Stimulated activated naive CD8-positive, alpha-beta T cell treated with anti-CD3 and anti-CD28 coated beads, Interleukin-15, Interleukin-2, amounts not matched to agents 100 ng/mL and 50 ng/mL, for 24 hours (primary cell): ENCODE measurements at regions not wholly inside any gene's neighbourhood (a gene's known extent, or its start where the extent isn't known, plus 50 kb on each side); places are given as distances from the start of the nearest gene placed in this dataset.

Experiments
- H3K27ac Mint-ChIP-seq: one replicate; pipeline ENCODE4 v1.8.0; 2021; ENCODE audit warnings: mild to moderate bottlenecking, mixed read lengths
- H3K27me3 Mint-ChIP-seq: one replicate; pipeline ENCODE4 v1.8.0; 2021; ENCODE audit warnings: mixed read lengths
- H3K36me3 Mint-ChIP-seq: one replicate; pipeline ENCODE4 v1.8.0; 2021; ENCODE audit warnings: low read depth, mixed read lengths
- H3K4me1 Mint-ChIP-seq: one replicate; pipeline ENCODE4 v1.8.0; 2021; ENCODE audit warnings: low read depth, mixed read lengths
- H3K4me3 Mint-ChIP-seq: one replicate; pipeline ENCODE4 v1.8.0; 2021; ENCODE audit warnings: mild to moderate bottlenecking, mixed read lengths
- H3K9me3 Mint-ChIP-seq: one replicate; pipeline ENCODE4 v1.8.0; 2021; ENCODE audit warnings: mixed read lengths

GRCh38 chr10:130387936-130388580 is 251.9 kb downstream of the GLRX3 start:
- peaks cover 31% of the 10 kb centered on the region for H3K9me3 Mint-ChIP-seq
- H3K36me3 Mint-ChIP-seq: no peaks in the 10 kb centered on the region
- H3K4me1 Mint-ChIP-seq: no peaks in the 10 kb centered on the region
- H3K4me3 Mint-ChIP-seq: no peak overlapping the region
- no peaks in the 10 kb centered on the region for H3K27me3 Mint-ChIP-seq
- H3K27ac Mint-ChIP-seq: no peak overlapping the region

- Mint-ChIP-seq H3K27ac (no peak overlapping the region), H3K27me3 (no peaks in the 10 kb centered on the region), H3K4me3 (no peak overlapping the region), H3K36me3 (no peaks in the 10 kb centered on the region), H3K9me3 (peaks cover 31% of the 10 kb centered on the region), H3K4me1 (no peaks in the 10 kb centered on the region)
Measured at GRCh38 chr10:130388746-130389145, 252.6 kb downstream of the GLRX3 start.

- H3K36me3 Mint-ChIP-seq: no peaks in the 10 kb centered on the region
- peaks cover 23% of the 10 kb centered on the region for H3K9me3 Mint-ChIP-seq
- H3K4me1 Mint-ChIP-seq: no peaks in the 10 kb centered on the region
Measured at GRCh38 chr10:130389906-130390305, 253.7 kb downstream of the GLRX3 start.

GRCh38 chr10:130392031-130392430 is 255.8 kb downstream of the GLRX3 start:
- no peaks in the 10 kb centered on the region for H3K4me1 Mint-ChIP-seq
- no peak overlapping the region for H3K4me3 Mint-ChIP-seq
- H3K27me3 Mint-ChIP-seq: no peaks in the 10 kb centered on the region
- no peak overlapping the region for H3K27ac Mint-ChIP-seq
- H3K36me3 Mint-ChIP-seq: no peaks in the 10 kb centered on the region
- H3K9me3 Mint-ChIP-seq: peaks cover 18% of the 10 kb centered on the region

More at GRCh38 chr10:130389906-130390305, 253.7 kb downstream of the GLRX3 start:
- H3K27ac Mint-ChIP-seq: no peak overlapping the region
- H3K27me3 Mint-ChIP-seq: no peaks in the 10 kb centered on the region
- H3K4me3 Mint-ChIP-seq: no peak overlapping the region

GRCh38 chr10:130393342-130393741 is 257.2 kb downstream of the GLRX3 start:
- Mint-ChIP-seq H3K36me3 (no peaks in the 10 kb centered on the region), H3K9me3 (peaks cover 20% of the 10 kb centered on the region), H3K27ac (no peak overlapping the region), H3K27me3 (no peaks in the 10 kb centered on the region), H3K4me1 (no peaks in the 10 kb centered on the region), H3K4me3 (no peak overlapping the region)

GRCh38 chr10:130394832-130395231 is 258.6 kb downstream of the GLRX3 start:
- Mint-ChIP-seq H3K9me3 (peaks cover 23% of the 10 kb centered on the region), H3K4me3 (no peak overlapping the region), H3K4me1 (no peaks in the 10 kb centered on the region), H3K36me3 (no peaks in the 10 kb centered on the region), H3K27ac (no peak overlapping the region), H3K27me3 (no peaks in the 10 kb centered on the region)

- H3K36me3 Mint-ChIP-seq: no peaks in the 10 kb centered on the region
- no peak overlapping the region for H3K4me3 Mint-ChIP-seq
- H3K4me1 Mint-ChIP-seq: no peaks in the 10 kb centered on the region
- H3K9me3 Mint-ChIP-seq: peaks cover 23% of the 10 kb centered on the region
- H3K27ac Mint-ChIP-seq: no peak overlapping the region
- H3K27me3 Mint-ChIP-seq: no peaks in the 10 kb centered on the region
Measured at GRCh38 chr10:130395248-130395936, 259.2 kb downstream of the GLRX3 start.

GRCh38 chr10:130396044-130396443 is 259.9 kb downstream of the GLRX3 start:
- Mint-ChIP-seq H3K36me3 (no peaks in the 10 kb centered on the region), H3K4me1 (no peaks in the 10 kb centered on the region), H3K27me3 (no peaks in the 10 kb centered on the region), H3K4me3 (no peak overlapping the region), H3K27ac (no peak overlapping the region), H3K9me3 (peaks cover 23% of the 10 kb centered on the region)

- no peak overlapping the region for H3K27ac Mint-ChIP-seq
- no peaks in the 10 kb centered on the region for H3K27me3 Mint-ChIP-seq
- peaks cover 18% of the 10 kb centered on the region for H3K9me3 Mint-ChIP-seq
- H3K4me3 Mint-ChIP-seq: no peak overlapping the region
- no peaks in the 10 kb centered on the region for H3K4me1 Mint-ChIP-seq
- no peaks in the 10 kb centered on the region for H3K36me3 Mint-ChIP-seq
Measured at GRCh38 chr10:130398090-130398994, 262.2 kb downstream of the GLRX3 start.

- Mint-ChIP-seq H3K27me3 (no peaks in the 10 kb centered on the region), H3K4me1 (no peaks in the 10 kb centered on the region), H3K9me3 (peaks cover 18% of the 10 kb centered on the region), H3K4me3 (no peak overlapping the region), H3K36me3 (no peaks in the 10 kb centered on the region), H3K27ac (no peak overlapping the region)
Measured at GRCh38 chr10:130399425-130399950, 263.3 kb downstream of the GLRX3 start.

GRCh38 chr10:130400890-130401289 is 264.7 kb downstream of the GLRX3 start:
- Mint-ChIP-seq H3K4me1 (no peaks in the 10 kb centered on the region), H3K4me3 (no peak overlapping the region), H3K27ac (no peak overlapping the region), H3K9me3 (peaks cover 15% of the 10 kb centered on the region), H3K27me3 (no peaks in the 10 kb centered on the region), H3K36me3 (no peaks in the 10 kb centered on the region)

GRCh38 chr10:130401860-130402765 is 265.9 kb downstream of the GLRX3 start:
- Mint-ChIP-seq H3K27ac (no peak overlapping the region), H3K4me3 (no peak overlapping the region), H3K9me3 (peaks cover 9% of the 10 kb centered on the region), H3K4me1 (no peaks in the 10 kb centered on the region), H3K27me3 (no peaks in the 10 kb centered on the region), H3K36me3 (no peaks in the 10 kb centered on the region)

GRCh38 chr10:130403153-130404075 is 267.2 kb downstream of the GLRX3 start:
- Mint-ChIP-seq H3K4me1 (no peaks in the 10 kb centered on the region), H3K4me3 (no peak overlapping the region), H3K27me3 (no peaks in the 10 kb centered on the region), H3K36me3 (no peaks in the 10 kb centered on the region), H3K27ac (no peak overlapping the region), H3K9me3 (peaks cover 3% of the 10 kb centered on the region)
